Brain microvascular endothelial cell (primary cell): ENCODE measurements at regions not wholly inside any gene's neighbourhood (a gene's known extent, or its start where the extent isn't known, plus 50 kb on each side); places are given as distances from the start of the nearest gene placed in this dataset.

Experiments used
- DNase-seq: peaks from one replicate; pipeline ENCODE4 v3.0.0-alpha.2; 2020
- H3K27ac ChIP-seq: fragments of 250-450 bp; sonication (Bioruptor Pico); 2 replicates; pipeline ENCODE4 v1.5.1; 2020; ENCODE audit warnings: mild to moderate bottlenecking, moderate library complexity
- H3K27me3 ChIP-seq: fragments of 250-450 bp; sonication (Bioruptor Pico); replicated peaks from 2 replicates; pipeline ENCODE4 v1.5.1; 2020; ENCODE audit warnings: mild to moderate bottlenecking
- H3K36me3 ChIP-seq: fragments of 250-450 bp; sonication (Bioruptor Pico); replicated peaks from 2 replicates; pipeline ENCODE4 v1.5.1; 2020; ENCODE audit warnings: mild to moderate bottlenecking
- H3K4me3 ChIP-seq: 2 replicates; pipeline ENCODE4 v1.5.1; 2011; ENCODE audit warnings: low read depth, mild to moderate bottlenecking, control low read depth, low read length, moderate library complexity
- in situ Hi-C: cut with HindIII; loops from 2 replicates; pipeline ENCODE4 v1.10.0; 2017; ENCODE audit warnings: low sequenced_read_pairs, low pct_ligation_motif_present
- TF ChIP-seq, protein P1 (sequence below): IDR thresholded peaks from 2 replicates; pipeline ENCODE4 v1.5.1; 2011; ENCODE audit warnings: low read depth, mild to moderate bottlenecking, moderate library complexity, low read length, control low read depth, inconsistent platforms; ENCODE audit errors: missing control alignments

DNA sequence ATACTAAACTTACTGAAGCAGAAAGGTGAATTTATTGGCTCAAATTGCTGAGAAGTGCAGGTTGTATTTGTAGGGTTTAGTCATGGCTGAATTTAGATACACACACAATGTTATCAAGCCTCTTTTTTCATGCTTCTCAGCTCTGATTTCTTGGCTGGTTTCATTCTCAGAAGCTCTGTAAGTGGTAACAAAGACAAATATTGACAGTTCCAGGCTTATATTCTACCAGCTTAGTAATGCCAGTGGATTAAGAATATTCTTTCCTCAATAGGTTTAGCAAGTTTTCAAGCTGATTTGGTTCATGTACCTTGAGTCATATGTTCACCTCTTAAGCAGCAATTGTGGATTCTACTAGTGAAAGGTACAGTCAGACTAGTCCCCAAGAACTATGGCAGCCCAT lies 52.1 kb upstream of the PKIB start:
- H3K27ac ChIP-seq, result no peak overlapping the region
- in situ Hi-C loops, result no loop called here
- no peak for DNase-seq
- TF ChIP-seq, protein P1, sequence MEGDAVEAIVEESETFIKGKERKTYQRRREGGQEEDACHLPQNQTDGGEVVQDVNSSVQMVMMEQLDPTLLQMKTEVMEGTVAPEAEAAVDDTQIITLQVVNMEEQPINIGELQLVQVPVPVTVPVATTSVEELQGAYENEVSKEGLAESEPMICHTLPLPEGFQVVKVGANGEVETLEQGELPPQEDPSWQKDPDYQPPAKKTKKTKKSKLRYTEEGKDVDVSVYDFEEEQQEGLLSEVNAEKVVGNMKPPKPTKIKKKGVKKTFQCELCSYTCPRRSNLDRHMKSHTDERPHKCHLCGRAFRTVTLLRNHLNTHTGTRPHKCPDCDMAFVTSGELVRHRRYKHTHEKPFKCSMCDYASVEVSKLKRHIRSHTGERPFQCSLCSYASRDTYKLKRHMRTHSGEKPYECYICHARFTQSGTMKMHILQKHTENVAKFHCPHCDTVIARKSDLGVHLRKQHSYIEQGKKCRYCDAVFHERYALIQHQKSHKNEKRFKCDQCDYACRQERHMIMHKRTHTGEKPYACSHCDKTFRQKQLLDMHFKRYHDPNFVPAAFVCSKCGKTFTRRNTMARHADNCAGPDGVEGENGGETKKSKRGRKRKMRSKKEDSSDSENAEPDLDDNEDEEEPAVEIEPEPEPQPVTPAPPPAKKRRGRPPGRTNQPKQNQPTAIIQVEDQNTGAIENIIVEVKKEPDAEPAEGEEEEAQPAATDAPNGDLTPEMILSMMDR, result no peak
- no peaks in the 10 kb centered on the region for H3K27me3 ChIP-seq
- no peak overlapping the region for H3K4me3 ChIP-seq
- H3K36me3 ChIP-seq, result no peaks in the 10 kb centered on the region
